CD14-positive monocyte (primary cell): ENCODE measurements at regions not wholly inside any gene's neighbourhood (a gene's known extent, or its start where the extent isn't known, plus 50 kb on each side); places are given as distances from the start of the nearest gene placed in this dataset.

Experiments
- DNase-seq, 3 donors: peaks; one replicate each; pipeline ENCODE4 v3.0.0-alpha.2; 2011 to 2022
- H2AFZ ChIP-seq: 2 replicates; pipeline ENCODE4 v1.6.0; 2012; ENCODE audit warnings: mild to moderate bottlenecking, low read depth, low read length, inconsistent platforms; ENCODE audit not compliant: insufficient read depth, poor library complexity, severe bottlenecking
- H3K27ac ChIP-seq, 2 donors: 1 replicate in 1 of 2; 2 replicates in 1 of 2; pipeline ENCODE4 v1.5.1; 2012 to 2013; ENCODE audit warnings: low read length in 2 of 2, control low read depth in 1 of 2, inconsistent platforms in 1 of 2, low read depth in 1 of 2, mild to moderate bottlenecking in 1 of 2
- H3K27me3 ChIP-seq, 2 donors: one replicate each; pipeline versions ENCODE4 v1.6.0 to v1.6.1; 2011 to 2013; ENCODE audit warnings: low read length in 2 of 2; ENCODE audit not compliant: control insufficient read depth in 2 of 2, insufficient read depth in 2 of 2
- H3K36me3 ChIP-seq, 2 donors: replicated peaks in 1 of 2; 1 replicate in 1 of 2; 2 replicates in 1 of 2; pipeline versions ENCODE4 v1.5.1 to v1.6.1; 2012 to 2013; ENCODE audit warnings: low read length in 2 of 2, control low read depth in 1 of 2, inconsistent platforms in 1 of 2, mild to moderate bottlenecking in 1 of 2; ENCODE audit not compliant: insufficient read depth in 2 of 2, control insufficient read depth in 1 of 2
- H3K4me1 ChIP-seq, 2 donors: 1 replicate in 1 of 2; 2 replicates in 1 of 2; pipeline versions ENCODE4 v1.5.1 to v1.6.1; 2012 to 2013; ENCODE audit warnings: low read length in 2 of 2, control low read depth in 1 of 2, inconsistent platforms in 1 of 2, mild to moderate bottlenecking in 1 of 2, moderate library complexity in 1 of 2; ENCODE audit not compliant: insufficient read depth in 2 of 2, control insufficient read depth in 1 of 2
- H3K4me2 ChIP-seq: replicated peaks from 2 replicates; pipeline ENCODE3; 2012; ENCODE audit warnings: low read length, moderate library complexity, mild to moderate bottlenecking; ENCODE audit not compliant: poor library complexity, severe bottlenecking; ENCODE audit errors: extremely low read depth
- H3K4me3 ChIP-seq, 3 experiments: fragments of 200-600 bp in 1 of 3; sonication (generic) in 1 of 3; replicated peaks in 1 of 3; 1 replicate in 2 of 3; 2 replicates in 1 of 3; pipeline ENCODE4 v1.5.1; 2011 to 2013; ENCODE audit warnings: low read length in 3 of 3, mild to moderate bottlenecking in 3 of 3, control low read depth in 2 of 3, low read depth in 2 of 3, inconsistent platforms in 1 of 3, moderate library complexity in 1 of 3
- H3K79me2 ChIP-seq: 2 replicates; pipeline ENCODE4 v1.6.0; 2012; ENCODE audit warnings: mild to moderate bottlenecking, control low read depth, inconsistent platforms, low read length, moderate library complexity; ENCODE audit not compliant: insufficient read depth
- H3K9ac ChIP-seq: 2 replicates; pipeline ENCODE4 v1.6.0; 2017; ENCODE audit warnings: low read length, mild to moderate bottlenecking; ENCODE audit not compliant: insufficient read depth, poor library complexity, severe bottlenecking
- H3K9me3 ChIP-seq, 2 donors: replicated peaks in 1 of 2; 1 replicate in 1 of 2; 2 replicates in 1 of 2; pipeline versions ENCODE4 v1.5.1 to v1.6.1; 2012 to 2013; ENCODE audit warnings: low read length in 2 of 2, control low read depth in 1 of 2; ENCODE audit not compliant: control insufficient read depth in 1 of 2, insufficient read depth in 1 of 2
- H4K20me1 ChIP-seq: 2 replicates; pipeline ENCODE4 v1.6.0; 2012; ENCODE audit warnings: mild to moderate bottlenecking, low read length, control low read depth, moderate library complexity; ENCODE audit not compliant: insufficient read depth
- H3K27ac Mint-ChIP-seq, 7 donors: one replicate each; pipeline ENCODE4 v1.8.0; 2020; ENCODE audit warnings: mild to moderate bottlenecking in 7 of 7, mixed read lengths in 7 of 7, moderate library complexity in 6 of 7, inconsistent platforms in 2 of 7
- H3K27me3 Mint-ChIP-seq, 3 donors: one replicate each; pipeline ENCODE4 v1.8.0; 2021 to 2022; ENCODE audit warnings: low read depth in 3 of 3, mild to moderate bottlenecking in 3 of 3, mixed read lengths in 3 of 3, moderate library complexity in 3 of 3, inconsistent platforms in 1 of 3
- H3K36me3 Mint-ChIP-seq, 2 donors: one replicate each; pipeline ENCODE4 v1.8.0; 2020; ENCODE audit warnings: mixed read lengths in 2 of 2, inconsistent platforms in 1 of 2, mild to moderate bottlenecking in 1 of 2
- H3K4me1 Mint-ChIP-seq: one replicate; pipeline ENCODE4 v1.8.0; 2020; ENCODE audit warnings: mild to moderate bottlenecking, mixed read lengths
- H3K4me3 Mint-ChIP-seq, 2 donors: one replicate each; pipeline ENCODE4 v1.8.0; 2020; ENCODE audit warnings: mild to moderate bottlenecking in 2 of 2, mixed read lengths in 2 of 2, moderate library complexity in 1 of 2
- H3K9me3 Mint-ChIP-seq, 7 donors: one replicate each; pipeline ENCODE4 v1.8.0; 2020 to 2022; ENCODE audit warnings: mixed read lengths in 7 of 7, mild to moderate bottlenecking in 6 of 7, moderate library complexity in 6 of 7, inconsistent platforms in 2 of 7
- WGBS: methylation state at CpG from one replicate; pipeline ENCODE4 v1.1.5; 2013; ENCODE audit warnings: missing lambda C conversion rate; ENCODE audit not compliant: insufficient coverage; 5-methylcytosine and 5-hydroxymethylcytosine counted together
- intact Hi-C, 2 donors: fragments of 100-400 bp; cut with micrococcal nuclease; formaldehyde crosslinking; loops; one replicate each; pipeline versions ENCODE4 v1.15.0 to v1.15.1; 2023
- TF ChIP-seq, protein P1 (sequence below): fragments of 200-600 bp; IDR thresholded peaks from one replicate; pipeline ENCODE4 v1.8.0; 2022; ENCODE audit warnings: antibody characterized with exemption, mild to moderate bottlenecking

- no peak for DNase-seq
- TF ChIP-seq, protein P1, sequence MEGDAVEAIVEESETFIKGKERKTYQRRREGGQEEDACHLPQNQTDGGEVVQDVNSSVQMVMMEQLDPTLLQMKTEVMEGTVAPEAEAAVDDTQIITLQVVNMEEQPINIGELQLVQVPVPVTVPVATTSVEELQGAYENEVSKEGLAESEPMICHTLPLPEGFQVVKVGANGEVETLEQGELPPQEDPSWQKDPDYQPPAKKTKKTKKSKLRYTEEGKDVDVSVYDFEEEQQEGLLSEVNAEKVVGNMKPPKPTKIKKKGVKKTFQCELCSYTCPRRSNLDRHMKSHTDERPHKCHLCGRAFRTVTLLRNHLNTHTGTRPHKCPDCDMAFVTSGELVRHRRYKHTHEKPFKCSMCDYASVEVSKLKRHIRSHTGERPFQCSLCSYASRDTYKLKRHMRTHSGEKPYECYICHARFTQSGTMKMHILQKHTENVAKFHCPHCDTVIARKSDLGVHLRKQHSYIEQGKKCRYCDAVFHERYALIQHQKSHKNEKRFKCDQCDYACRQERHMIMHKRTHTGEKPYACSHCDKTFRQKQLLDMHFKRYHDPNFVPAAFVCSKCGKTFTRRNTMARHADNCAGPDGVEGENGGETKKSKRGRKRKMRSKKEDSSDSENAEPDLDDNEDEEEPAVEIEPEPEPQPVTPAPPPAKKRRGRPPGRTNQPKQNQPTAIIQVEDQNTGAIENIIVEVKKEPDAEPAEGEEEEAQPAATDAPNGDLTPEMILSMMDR, result no peak
- Histone ChIP-seq H4K20me1 (no peaks in the 10 kb centered on the region), H3K27me3 (no peaks in the 10 kb centered on the region), H3K36me3 (no peaks in the 10 kb centered on the region), H3K9me3 (no peaks in the 10 kb centered on the region), H3K79me2 (no peaks in the 10 kb centered on the region), H3K4me1 (no peaks in the 10 kb centered on the region), H3K9ac (no peak overlapping the region), H2AFZ (no peak overlapping the region), H3K4me3 (no peak overlapping the region), H3K4me2 (no peak overlapping the region), H3K27ac (no peak overlapping the region)
- no peaks in the 10 kb centered on the region for H3K36me3 Mint-ChIP-seq
- intact Hi-C loops, result no loop called here
- H3K4me3 Mint-ChIP-seq, result no peak overlapping the region
- no peaks in the 10 kb centered on the region for H3K4me1 Mint-ChIP-seq
- no peaks in the 10 kb centered on the region for H3K27me3 Mint-ChIP-seq
- no peak overlapping the region for H3K27ac Mint-ChIP-seq
- WGBS, result no CpG with 5 or more reads among the region's 1 CpG
- H3K9me3 Mint-ChIP-seq, result peaks cover 0 to 1% (median 0%) of the 10 kb centered on the region in 7 donors
These were observed 288.4 kb upstream of the COX7C start for GRCh38 chr5:86329318-86329717.

DNA sequence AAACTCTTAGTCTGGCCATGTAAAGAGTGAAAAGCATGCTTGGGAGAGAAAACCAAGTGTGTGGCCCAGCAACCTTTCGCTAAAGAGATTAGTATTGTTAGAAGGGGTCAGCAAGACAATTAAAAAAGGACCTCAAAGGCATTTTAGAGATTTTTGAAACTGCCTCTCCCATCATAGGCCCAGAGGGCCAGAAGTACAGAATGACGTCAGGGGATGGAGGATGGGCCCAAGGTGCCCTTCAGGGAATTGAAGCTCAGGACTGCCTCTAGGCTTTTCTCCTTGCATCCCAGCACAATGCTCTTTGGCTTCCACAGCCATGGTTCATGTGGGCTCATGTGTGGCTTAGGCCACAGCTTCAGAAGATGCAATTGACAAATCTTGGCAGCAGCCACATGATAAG, 287.0 kb upstream of the COX7C start:
- Histone ChIP-seq H3K4me2 (no peak overlapping the region), H3K27ac (no peak overlapping the region), H3K9me3 (no peaks in the 10 kb centered on the region), H3K4me1 (no peaks in the 10 kb centered on the region), H3K4me3 (no peak overlapping the region), H3K36me3 (no peaks in the 10 kb centered on the region), H4K20me1 (no peaks in the 10 kb centered on the region), H3K27me3 (no peaks in the 10 kb centered on the region), H3K79me2 (no peaks in the 10 kb centered on the region), H3K9ac (no peak overlapping the region), H2AFZ (no peak overlapping the region)
- H3K4me1 Mint-ChIP-seq, result no peaks in the 10 kb centered on the region
- H3K9me3 Mint-ChIP-seq, result peaks cover 0 to 1% (median 0%) of the 10 kb centered on the region in 7 donors
- TF ChIP-seq, protein P1, result no peak
- H3K27me3 Mint-ChIP-seq, result no peaks in the 10 kb centered on the region
- no peak overlapping the region for H3K4me3 Mint-ChIP-seq
- H3K27ac Mint-ChIP-seq, result no peak overlapping the region
- no peak for DNase-seq
- no peaks in the 10 kb centered on the region for H3K36me3 Mint-ChIP-seq
- intact Hi-C loops, result no loop called here
- WGBS, result 93% methylated on average over 2 of the region's 2 CpGs
